DMS153 (cell line): ENCODE measurements at regions not wholly inside any gene's neighbourhood (a gene's known extent, or its start where the extent isn't known, plus 50 kb on each side); places are given as distances from the start of the nearest gene placed in this dataset.
"Not testable (repeated sequence)": the region's sequence is repeated elsewhere in the genome, so short reads cannot be mapped to it uniquely, and the experiment has no call there.

Experiments
- DNase-seq: peaks from one replicate; lab custom pipeline; 2025; lab: John Stamatoyannopoulos, UW

DNA sequence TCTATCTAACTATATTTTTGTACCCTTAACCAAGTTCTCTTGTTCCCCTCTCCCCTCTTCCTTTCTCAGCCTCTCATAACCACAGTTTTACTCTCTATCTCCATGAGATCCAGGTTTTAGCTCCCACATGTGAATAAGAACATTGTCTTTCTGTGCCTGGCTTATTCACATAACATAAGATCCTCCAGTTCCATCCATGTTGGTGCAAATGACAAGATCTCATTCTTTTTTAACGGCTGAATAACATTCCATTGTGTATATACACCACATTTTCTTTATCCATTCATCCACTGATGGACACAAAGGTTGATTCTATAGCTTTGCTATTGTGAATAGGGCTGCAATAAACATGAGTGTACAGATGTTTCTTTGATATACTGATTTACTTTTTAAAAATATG, 83.9 kb upstream of the TMEM178A start:
- no peak for DNase-seq

DNA sequence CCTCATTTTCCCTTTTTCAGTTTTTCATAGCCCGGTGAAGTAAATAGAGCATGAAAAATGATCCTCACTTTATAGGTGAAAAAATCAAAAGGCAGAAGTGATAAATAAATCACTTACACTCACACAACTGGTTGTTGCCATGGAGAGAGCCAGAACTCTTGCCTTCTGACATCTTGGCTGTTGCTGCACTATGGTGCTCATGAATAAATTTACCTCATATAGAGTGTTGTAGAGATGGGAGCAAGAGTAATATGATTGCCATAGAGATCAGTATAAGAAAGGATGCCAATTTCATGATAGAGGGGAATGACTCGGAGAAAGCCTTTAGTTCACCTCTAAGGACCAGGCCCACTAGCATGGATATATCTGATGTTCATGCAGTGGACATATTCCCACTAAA, 82.5 kb upstream of the TMEM178A start:
- DNase-seq = no peak

- no peak for DNase-seq
Observed at GRCh38 chr2:39583781-39584180, 81.9 kb upstream of the TMEM178A start.

DNA sequence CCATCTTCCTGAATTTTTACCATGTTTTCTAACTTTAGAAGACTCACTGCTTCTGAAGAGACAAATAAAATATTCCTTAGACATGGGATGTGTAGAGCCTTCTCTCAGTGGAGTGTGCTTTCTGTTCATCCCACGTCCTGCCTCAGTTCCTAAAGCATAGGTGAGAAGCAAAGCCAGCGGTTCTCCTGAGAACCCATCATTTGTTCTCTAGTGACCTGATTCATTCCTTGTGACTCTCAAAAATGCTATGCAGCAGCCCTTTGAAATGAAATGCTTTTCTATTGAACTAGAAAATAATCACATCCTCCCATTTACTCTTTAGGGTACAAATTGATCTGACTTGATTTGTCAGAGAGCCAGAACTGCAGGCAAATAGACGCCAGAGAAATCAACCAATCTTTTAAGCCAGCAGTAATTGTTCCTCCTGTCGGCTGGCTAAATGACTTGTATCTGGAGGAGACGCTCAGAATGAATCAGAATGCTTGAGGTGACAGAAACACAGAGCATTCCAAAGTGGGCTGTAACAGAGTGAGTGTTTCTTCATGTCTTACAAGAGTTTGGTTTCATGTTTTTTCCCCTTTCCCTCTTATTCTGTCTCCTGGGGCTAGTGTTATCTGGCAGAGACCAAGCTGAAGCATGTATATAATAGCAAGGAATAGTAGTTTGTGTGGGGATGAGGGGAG, 81.3 kb upstream of the TMEM178A start:
- no peak for DNase-seq

DNA sequence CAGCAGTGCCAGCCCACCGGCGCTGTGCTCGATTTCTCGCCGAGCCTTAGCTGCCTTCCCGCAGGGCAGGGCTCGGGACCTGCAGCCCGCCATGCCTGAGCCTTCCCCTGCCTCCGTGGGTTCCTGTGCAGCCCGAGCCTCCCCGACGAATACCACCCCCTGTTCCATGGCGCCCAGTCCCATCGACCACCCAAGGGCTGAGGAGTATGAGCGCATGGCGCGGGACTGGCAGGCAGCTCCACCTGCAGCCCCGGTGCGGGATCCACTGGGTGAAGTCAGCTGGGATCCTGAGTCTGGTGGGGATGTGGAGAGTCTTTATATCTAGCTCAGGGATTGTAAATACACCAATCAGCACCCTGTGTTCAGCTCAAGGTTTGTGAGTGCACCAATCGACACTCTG, 80.2 kb upstream of the TMEM178A start:
- not testable (repeated sequence) for DNase-seq

- DNase-seq = no peak
Observed at GRCh38 chr2:39587168-39587567, 78.5 kb upstream of the TMEM178A start.

DNA sequence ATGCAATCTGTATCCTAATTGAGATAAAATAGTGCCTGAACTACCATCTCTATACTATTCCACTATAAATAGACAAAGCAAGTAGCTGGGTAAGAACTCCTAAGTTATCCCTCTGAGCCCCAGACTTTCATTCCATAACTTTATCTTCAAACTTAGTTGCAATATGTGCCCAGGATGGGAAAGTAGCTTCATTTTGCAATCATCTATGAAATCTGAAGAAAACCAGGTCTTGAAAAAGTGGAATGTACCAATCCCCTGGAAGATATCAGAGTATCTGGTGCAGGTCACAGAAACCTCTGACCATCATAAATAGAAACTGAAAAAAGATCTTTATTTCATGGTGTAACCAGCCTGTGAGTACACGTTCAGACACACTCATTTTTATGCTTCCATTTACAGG, 78.1 kb upstream of the TMEM178A start:
- DNase-seq = no peak

DNA sequence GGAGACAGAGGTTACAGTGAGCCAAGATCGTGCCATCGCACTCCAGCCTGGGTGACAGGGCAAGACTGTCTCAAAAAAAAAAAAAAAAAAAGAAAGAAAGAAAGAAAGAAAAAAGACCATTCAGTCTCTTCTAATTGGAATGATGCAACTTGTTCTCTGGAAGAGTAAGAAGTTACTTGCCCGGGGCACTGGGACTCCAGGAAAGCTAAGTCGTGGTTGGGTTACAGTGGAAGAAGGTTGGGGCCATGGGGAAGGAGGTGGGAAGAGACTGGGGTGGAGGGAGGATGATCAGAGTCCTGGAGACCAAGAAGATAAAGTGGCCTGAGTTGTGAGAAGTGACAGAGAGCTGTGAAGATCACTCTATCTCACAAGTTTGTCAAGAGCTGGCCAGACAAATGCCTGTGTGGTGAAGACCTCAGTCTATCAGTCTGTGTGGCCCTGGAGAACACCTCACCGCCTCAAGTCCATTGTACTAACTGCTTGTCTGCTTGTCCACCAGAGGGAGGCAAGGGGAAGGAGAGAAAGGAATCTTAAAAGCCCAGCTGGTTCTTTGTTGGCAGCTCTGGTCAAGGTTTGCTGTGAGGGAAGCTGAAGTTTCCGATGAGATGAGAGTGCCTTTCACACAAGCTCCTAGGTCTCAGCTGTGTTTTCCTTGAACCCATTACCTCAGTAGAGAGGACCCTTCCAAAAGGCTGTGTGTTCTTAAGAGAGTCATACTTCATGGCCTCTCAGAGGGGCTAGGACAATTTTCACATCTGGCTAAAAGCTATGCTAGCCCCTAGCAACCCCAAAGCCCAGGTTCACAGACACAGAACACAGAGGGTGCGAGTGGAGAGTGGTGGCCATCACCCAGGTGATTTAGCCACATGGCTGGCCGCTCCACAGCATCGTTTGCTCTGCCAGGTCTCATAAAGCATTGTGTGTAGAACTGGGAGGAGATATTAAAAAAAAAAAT, 72.0 kb upstream of the TMEM178A start:
- DNase-seq = peak; percentile 19

DNA sequence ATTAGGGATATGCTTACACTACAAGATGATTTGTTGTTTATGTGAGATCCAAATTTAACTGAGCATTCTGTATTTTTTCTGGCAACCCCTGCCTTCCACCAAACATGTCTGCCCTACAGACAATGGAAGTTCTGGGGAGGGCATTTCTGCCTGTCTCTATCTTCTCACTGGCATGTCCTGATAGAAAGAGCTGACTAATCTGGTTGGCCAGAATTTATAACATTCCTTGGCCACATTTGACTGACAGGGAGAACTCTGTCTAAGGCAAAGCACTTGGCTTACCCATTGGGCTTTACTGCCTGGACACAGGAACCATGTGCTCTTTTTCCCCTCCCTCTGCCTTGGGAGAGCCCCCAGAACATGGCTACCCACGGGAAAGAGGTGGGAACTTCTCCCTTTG, 70.6 kb upstream of the TMEM178A start:
- DNase-seq = no peak

DNA sequence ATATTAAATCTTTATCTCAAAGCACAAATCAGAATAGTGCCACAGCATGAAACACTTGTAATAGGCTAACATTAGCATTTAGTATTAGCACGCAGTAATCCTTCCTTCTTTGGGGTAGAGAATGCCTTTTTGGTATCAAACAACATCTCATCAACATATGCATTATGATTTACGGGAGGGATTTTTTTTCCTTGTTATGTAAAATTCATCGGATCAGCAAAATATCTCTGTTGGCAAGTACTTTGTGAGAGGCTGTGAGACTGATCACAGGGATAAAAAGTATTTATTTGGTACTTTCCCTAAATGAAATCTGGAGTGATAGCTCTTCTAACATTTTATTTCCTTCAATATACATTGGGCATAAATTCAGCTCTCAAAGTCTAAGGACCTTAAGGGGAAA, 68.4 kb upstream of the TMEM178A start:
- no peak for DNase-seq

DNA sequence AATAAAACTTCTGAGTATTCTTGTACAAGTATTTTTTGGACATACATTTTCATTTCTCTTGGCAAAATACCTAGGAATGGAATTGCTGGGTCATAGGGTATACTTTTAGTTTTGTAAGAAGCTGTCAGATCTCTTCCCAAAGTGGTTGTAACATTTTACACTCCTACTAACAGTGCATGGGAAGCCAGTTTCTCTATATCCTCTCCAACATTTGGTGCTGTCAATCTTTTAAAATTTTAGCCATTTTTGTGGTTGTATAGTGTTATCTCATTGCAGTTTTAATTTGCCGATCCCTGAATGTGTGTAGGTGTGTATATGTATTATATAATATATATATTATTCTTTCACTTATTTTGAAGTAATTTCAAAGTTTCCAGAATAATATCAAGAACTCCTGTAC, 63.1 kb upstream of the TMEM178A start:
- no peak for DNase-seq

GRCh38 chr2:39603436-39603835, 62.3 kb upstream of the TMEM178A start:
- DNase-seq = no peak

GRCh38 chr2:39604866-39605265, 60.9 kb upstream of the TMEM178A start:
- no peak for DNase-seq

DNA sequence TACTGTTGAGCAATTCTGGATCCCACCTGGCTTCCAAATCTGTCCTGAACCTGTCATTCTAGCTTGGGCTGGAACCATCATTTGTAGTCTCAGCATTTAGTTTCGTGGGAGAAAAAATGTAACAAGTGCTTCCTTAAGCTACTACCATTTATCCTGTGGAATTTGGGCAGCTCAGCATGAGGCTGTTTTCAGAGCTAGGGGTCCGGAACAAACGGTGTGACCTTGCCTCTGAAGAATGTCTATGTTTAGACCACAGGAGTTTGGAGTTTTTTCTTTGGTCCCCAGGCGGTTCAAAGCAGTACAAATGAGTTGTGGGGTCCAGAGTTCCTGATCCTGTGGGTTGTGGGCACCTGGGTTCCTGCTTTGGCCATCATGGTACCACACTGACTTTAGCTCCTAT, 59.1 kb upstream of the TMEM178A start:
- DNase-seq = no peak

- DNase-seq = no peak
Observed at GRCh38 chr2:39607538-39608262, 58.0 kb upstream of the TMEM178A start.

DNA sequence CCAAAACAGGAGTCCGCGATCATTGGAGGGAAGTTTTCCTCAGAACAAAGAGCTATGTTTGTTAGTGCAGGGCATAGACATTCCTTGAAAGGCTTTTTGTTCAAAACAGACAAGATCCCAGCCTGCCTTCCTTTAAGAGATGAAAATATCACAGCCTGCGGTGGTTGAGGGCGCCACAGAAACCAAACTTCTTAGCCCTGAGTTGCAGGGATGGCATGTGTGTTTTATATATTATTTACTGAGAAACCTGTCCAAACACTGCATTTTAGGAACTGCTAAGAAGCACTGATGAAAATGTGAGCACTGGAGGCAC, 57.5 kb upstream of the TMEM178A start:
- DNase-seq = no peak

DNA sequence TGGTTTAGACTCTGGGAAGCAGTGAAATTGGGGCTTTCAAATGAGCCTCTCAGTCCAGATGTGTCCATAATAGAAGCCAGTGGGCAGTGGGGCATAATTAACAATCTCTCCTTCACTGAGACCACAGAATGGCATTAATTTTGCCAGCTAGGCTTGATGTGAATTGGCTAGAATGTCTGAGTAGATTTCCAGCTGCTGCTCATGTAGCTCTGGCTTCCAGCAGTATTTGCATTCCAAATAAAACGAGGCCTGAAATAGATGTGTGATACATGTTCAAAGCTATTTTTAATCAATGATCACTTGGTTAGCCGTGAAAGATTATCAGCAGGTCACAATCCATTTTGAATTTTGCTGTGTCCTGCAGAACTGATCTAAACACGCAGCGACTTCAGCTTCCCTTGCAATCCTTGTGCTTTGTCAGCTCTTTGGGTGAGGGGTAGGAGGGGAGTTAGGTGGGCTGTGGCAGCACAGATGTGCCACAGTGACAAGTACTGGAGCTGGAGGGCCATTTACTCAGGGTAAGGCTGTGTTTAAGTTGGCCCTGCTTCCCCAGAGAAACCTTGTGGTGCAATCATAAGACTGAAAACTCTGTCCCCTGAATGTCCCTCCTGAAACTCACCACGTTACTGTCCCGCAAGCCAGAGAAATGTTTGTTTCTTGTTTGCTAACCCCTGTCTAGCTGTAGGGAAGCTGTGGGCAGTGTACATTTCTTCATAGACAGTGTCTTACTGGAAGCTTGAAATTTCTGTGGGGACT, 56.9 kb upstream of the TMEM178A start:
- DNase-seq = no peak

GRCh38 chr2:39609917-39610316, 55.8 kb upstream of the TMEM178A start:
- no peak for DNase-seq

DNA sequence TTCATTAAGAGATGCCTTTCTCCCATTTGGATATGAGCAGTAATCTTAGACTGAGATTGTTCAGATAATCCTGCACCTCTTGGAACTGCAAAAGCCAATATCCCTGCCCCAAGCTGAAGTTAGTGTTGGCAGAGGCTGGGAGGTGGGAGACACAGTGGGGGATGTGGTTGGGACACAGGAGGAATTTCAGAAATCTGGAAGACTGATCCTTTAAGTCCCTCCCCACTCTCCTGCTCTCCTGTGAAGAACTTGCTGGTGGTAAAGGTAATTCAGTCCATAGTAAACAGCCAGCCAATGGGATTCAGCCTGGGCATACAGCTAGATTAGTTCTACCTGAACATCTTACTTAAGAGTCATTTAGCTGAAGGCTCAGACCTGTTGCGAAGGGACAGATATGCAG, 50.0 kb upstream of the TMEM178A start:
- DNase-seq = no peak
